NCI-H460 (cell line): ENCODE measurements at regions not wholly inside any gene's neighbourhood (a gene's known extent, or its start where the extent isn't known, plus 50 kb on each side); places are given as distances from the start of the nearest gene placed in this dataset.

Experiments used
- DNase-seq: peaks from one replicate; pipeline ENCODE4 v3.0.0-alpha.2; 2016; ENCODE audit warnings: low read depth; ENCODE audit errors: extremely low read depth

DNA sequence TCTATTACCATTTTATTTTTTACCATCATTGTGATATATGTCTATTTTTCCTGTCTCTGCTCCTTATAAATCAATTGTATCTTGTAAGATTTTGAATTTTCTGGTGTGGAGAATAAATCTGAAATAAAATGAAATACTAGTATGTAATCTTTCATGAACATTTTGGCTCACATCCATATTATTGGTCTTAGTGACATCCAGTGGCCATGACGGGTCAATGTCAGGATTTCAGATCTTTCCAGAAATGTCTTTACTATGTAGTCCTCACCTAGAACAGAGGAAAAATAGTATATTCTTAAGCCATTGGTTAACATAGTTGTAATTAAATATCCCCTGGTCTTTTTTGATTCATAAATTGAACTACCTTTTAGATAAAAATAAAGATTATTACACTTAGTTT is 109.8 kb upstream of the GPC6 start:
- DNase-seq: no peak

- DNase-seq: no peak
Measured at GRCh38 chr13:93118081-93118615, 108.5 kb upstream of the GPC6 start.

- DNase-seq: no peak
Measured at GRCh38 chr13:93140912-93141311, 85.7 kb upstream of the GPC6 start.

- no peak for DNase-seq
Measured at GRCh38 chr13:93144031-93144430, 82.6 kb upstream of the GPC6 start.

GRCh38 chr13:93145199-93145598 is 81.4 kb upstream of the GPC6 start:
- DNase-seq: no peak

DNA sequence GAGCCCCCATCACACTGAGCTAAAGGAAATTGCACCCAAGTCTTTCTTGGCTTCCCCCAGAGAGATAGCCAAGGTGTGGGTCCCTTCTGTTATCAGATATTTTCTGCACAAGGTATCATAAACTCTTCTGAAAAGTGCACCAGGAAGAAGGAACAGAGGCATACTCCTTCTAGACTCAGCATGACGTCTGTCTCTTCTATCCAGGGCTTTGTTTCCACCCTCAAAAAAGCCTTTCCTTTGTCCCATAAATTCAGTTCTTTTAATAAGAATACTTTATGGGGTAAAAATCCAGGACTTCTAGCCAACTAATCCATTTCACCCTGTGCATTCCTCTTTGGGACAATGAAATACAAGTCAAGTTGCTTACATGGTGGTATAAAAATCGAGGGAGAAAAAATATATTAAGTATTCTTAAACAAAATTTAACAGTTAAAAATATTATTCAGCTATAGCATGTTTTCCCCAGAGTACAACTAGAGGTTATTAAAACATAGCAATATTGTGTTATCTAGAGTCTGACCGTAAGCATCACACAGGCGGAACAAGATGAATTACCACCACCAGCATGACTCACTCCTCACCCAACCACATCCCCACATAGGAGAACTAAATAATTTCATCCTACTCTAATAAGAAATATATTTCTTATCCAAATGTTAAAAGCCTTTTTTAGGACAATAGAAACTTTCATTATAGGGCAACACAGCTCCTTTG is 79.9 kb upstream of the GPC6 start:
- DNase-seq: no peak

- no peak for DNase-seq
Measured at GRCh38 chr13:93147298-93147645, 79.3 kb upstream of the GPC6 start.

- DNase-seq: no peak
Measured at GRCh38 chr13:93147946-93148345, 78.7 kb upstream of the GPC6 start.

- no peak for DNase-seq
Measured at GRCh38 chr13:93151277-93151676, 75.3 kb upstream of the GPC6 start.

DNA sequence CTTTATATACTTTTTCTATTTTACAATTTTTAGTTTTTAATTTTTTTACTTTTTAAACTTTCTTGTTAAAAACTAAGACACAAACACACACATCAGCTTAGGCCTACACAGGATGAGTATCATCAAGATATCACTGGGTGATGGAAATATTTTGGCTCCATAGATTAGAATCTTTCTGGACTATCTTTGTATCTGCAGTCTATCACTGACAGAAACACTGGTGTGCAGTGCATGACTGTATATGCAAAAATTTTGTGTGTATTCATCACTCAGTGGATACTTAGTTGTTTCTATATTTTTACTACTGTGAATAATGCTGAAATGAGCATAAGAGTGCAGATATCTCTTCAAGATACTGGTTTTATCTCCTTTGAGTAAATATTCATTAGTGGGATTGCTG is 68.0 kb upstream of the GPC6 start:
- DNase-seq: no peak

- DNase-seq: no peak
Measured at GRCh38 chr13:93169980-93170379, 56.6 kb upstream of the GPC6 start.

- no peak for DNase-seq
Measured at GRCh38 chr13:93172109-93172508, 54.5 kb upstream of the GPC6 start.

GRCh38 chr13:93173654-93174053 is 53.0 kb upstream of the GPC6 start:
- DNase-seq: no peak

- no peak for DNase-seq
Measured at GRCh38 chr13:93174260-93174659, 52.3 kb upstream of the GPC6 start.
